Activated B cell treated with CpG ODN at 0.5 μM for 24 hours (primary cell): ENCODE measurements at regions not wholly inside any gene's neighbourhood (a gene's known extent, or its start where the extent isn't known, plus 50 kb on each side); places are given as distances from the start of the nearest gene placed in this dataset.
A peak's percentile ranks its signal among the peaks of the same experiment; 100 is the strongest.

ENCODE experiments used
- ATAC-seq: fragments of 200-7000 bp; cut with Tn5 transposase; one replicate; pipeline ENCODE4 v1.10.0; 2021; ENCODE audit warnings: low read depth, mild to moderate bottlenecking, moderate library complexity
- CTCF ChIA-PET: fragments of 350-600 bp; sonication (Branson Sonifier 250); formaldehyde crosslinking; loops from one replicate; lab custom pipeline; 2021; ENCODE audit warnings: antibody characterized with exemption; lab: Charles Lee
- POLR2A ChIA-PET: fragments of 350-600 bp; sonication (Branson Sonifier 250); formaldehyde crosslinking; loops from one replicate; lab custom pipeline; 2021; ENCODE audit warnings: antibody characterized with exemption; lab: Charles Lee
- DNase-seq: peaks from one replicate; pipeline ENCODE4 v3.0.0; 2022
- H3K27ac Mint-ChIP-seq: one replicate; pipeline ENCODE4 v1.8.0; 2020; ENCODE audit warnings: mixed read lengths
- H3K27me3 Mint-ChIP-seq: one replicate; pipeline ENCODE4 v1.8.0; 2021; ENCODE audit warnings: mixed read lengths
- H3K36me3 Mint-ChIP-seq: one replicate; pipeline ENCODE4 v1.8.0; 2021; ENCODE audit warnings: low read depth, mixed read lengths
- H3K4me1 Mint-ChIP-seq: one replicate; pipeline ENCODE4 v1.8.0; 2021; ENCODE audit warnings: mixed read lengths
- H3K4me3 Mint-ChIP-seq: one replicate; pipeline ENCODE4 v1.8.0; 2020; ENCODE audit warnings: mild to moderate bottlenecking, mixed read lengths
- H3K9me3 Mint-ChIP-seq: one replicate; pipeline ENCODE4 v1.8.0; 2020; ENCODE audit warnings: mixed read lengths
- CTCF ChIP-seq: fragments of 200-600 bp; IDR thresholded peaks from one replicate; pipeline ENCODE4 v1.8.0; 2022; ENCODE audit warnings: antibody characterized with exemption, mild to moderate bottlenecking
- intact Hi-C: fragments of 100-400 bp; cut with micrococcal nuclease; formaldehyde crosslinking; loops from one replicate; pipeline ENCODE4 v1.15.1; 2024

- TF ChIP-seq CTCF = no peak
- POLR2A ChIA-PET = no interaction called here
- intact Hi-C loops = no loop called here
- Mint-ChIP-seq H3K27me3 (no peaks in the 10 kb centered on the region), H3K4me3 (no peak overlapping the region), H3K27ac (no peak overlapping the region), H3K9me3 (peaks cover 5% of the 10 kb centered on the region), H3K36me3 (peaks cover 14% of the 10 kb centered on the region), H3K4me1 (peaks cover 5% of the 10 kb centered on the region)
- DNase-seq (no peak), ATAC-seq (no peak)
- CTCF ChIA-PET = no interaction called here
These were observed 72.3 kb upstream of the GRK3 start for GRCh38 chr22:25492162-25492561.

DNA sequence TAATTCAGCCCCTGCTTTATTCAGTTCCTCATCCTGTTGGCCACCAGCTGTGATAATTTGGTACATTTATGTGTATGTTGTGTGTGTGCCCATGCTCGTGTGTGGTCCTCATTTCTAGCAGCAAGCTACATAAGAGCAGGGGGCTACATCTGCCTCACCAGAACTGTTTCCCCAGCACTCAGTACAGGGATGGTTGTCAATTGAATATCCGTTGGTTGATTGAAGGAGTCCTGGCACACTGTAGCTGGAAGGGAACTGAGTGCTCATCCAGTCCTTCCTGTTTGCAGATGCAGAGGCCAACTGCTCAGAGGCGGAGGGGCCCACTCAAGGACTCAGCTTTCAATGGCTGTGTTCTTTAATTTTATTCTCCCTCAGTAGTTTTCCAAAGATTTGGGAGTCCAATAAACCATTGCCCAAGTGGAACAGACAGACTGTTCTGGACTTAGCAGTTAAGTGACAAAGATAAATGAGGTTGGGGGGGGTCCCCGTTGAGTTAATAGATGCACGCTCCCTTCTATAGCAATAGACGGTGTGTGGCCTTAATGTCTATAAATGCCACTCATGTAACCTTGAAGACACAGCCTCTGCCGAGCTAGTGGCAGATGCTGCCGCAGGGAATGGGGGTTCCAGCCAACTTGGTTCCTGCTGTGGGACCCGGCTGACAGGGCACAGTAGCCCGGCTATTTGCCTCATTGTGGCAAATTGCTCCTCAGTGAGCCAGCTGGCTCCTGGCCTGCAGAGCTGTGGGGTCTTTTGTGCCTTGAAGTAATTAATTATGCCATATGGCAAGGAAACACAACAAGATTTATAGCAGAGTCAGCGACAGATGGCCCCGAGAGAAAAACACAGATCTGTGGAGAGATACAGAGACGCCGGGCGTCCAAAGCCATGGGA is 71.4 kb upstream of the GRK3 start:
- H3K4me1 Mint-ChIP-seq = peaks cover 5% of the 10 kb centered on the region
- ChIA-PET CTCF (no interaction called here), POLR2A (no interaction called here)
- H3K4me3 Mint-ChIP-seq = no peak overlapping the region
- TF ChIP-seq CTCF = no peak
- peaks cover 14% of the 10 kb centered on the region for H3K36me3 Mint-ChIP-seq
- no peak overlapping the region for H3K27ac Mint-ChIP-seq
- H3K27me3 Mint-ChIP-seq = no peaks in the 10 kb centered on the region
- ATAC-seq = no peak
- intact Hi-C loops = no loop called here
- H3K9me3 Mint-ChIP-seq = peaks cover 5% of the 10 kb centered on the region
- DNase-seq = no peak

- Mint-ChIP-seq H3K4me3 (no peak overlapping the region), H3K27me3 (no peaks in the 10 kb centered on the region), H3K9me3 (peaks cover 5% of the 10 kb centered on the region), H3K4me1 (peaks cover 5% of the 10 kb centered on the region), H3K27ac (no peak overlapping the region), H3K36me3 (peaks cover 14% of the 10 kb centered on the region)
- ChIA-PET CTCF (no interaction called here), POLR2A (no interaction called here)
- no peak for TF ChIP-seq CTCF
- DNase-seq = no peak
- ATAC-seq = no peak
- intact Hi-C loops = no loop called here
These were observed 70.7 kb upstream of the GRK3 start for GRCh38 chr22:25493794-25494193.

- CTCF ChIA-PET = no interaction called here
- peaks cover 4% of the 10 kb centered on the region for H3K9me3 Mint-ChIP-seq
- H3K27me3 Mint-ChIP-seq = no peaks in the 10 kb centered on the region
- peaks cover 7% of the 10 kb centered on the region for H3K36me3 Mint-ChIP-seq
- H3K27ac Mint-ChIP-seq = no peak overlapping the region
- H3K4me1 Mint-ChIP-seq = peaks cover 5% of the 10 kb centered on the region
- POLR2A ChIA-PET = interaction anchor here (1.0 kb wide), 1 partner anchor 50 kb away, joined by 3 read pairs; no protein-coding TSS in a partner anchor
- ATAC-seq (peak; percentile 67), DNase-seq (no peak)
- intact Hi-C loops = no loop called here
- no peak overlapping the region for H3K4me3 Mint-ChIP-seq
- no peak for TF ChIP-seq CTCF
These were observed 69.7 kb upstream of the GRK3 start for GRCh38 chr22:25494774-25495173.

- Mint-ChIP-seq H3K27ac (peak overlapping the region; percentile 42), H3K9me3 (no peaks in the 10 kb centered on the region), H3K4me1 (peaks cover 5% of the 10 kb centered on the region), H3K36me3 (peaks cover 3% of the 10 kb centered on the region), H3K27me3 (no peaks in the 10 kb centered on the region), H3K4me3 (no peak overlapping the region)
- no peak for DNase-seq
- TF ChIP-seq CTCF = no peak
- ATAC-seq = no peak
- intact Hi-C loops = no loop called here
- CTCF ChIA-PET = no interaction called here
- POLR2A ChIA-PET = interaction anchor here (0.6 to 1.0 kb wide), 2 partner anchors 13 to 49 kb away, joined by 3 read pairs; no protein-coding TSS in a partner anchor
These were observed 69.2 kb upstream of the GRK3 start for GRCh38 chr22:25495285-25495684.
